ENCODE measurements at regions not wholly inside any gene's neighbourhood (a gene's known extent, or its start where the extent isn't known, plus 50 kb on each side); places are given as distances from the start of the nearest gene placed in this dataset.

DNA sequence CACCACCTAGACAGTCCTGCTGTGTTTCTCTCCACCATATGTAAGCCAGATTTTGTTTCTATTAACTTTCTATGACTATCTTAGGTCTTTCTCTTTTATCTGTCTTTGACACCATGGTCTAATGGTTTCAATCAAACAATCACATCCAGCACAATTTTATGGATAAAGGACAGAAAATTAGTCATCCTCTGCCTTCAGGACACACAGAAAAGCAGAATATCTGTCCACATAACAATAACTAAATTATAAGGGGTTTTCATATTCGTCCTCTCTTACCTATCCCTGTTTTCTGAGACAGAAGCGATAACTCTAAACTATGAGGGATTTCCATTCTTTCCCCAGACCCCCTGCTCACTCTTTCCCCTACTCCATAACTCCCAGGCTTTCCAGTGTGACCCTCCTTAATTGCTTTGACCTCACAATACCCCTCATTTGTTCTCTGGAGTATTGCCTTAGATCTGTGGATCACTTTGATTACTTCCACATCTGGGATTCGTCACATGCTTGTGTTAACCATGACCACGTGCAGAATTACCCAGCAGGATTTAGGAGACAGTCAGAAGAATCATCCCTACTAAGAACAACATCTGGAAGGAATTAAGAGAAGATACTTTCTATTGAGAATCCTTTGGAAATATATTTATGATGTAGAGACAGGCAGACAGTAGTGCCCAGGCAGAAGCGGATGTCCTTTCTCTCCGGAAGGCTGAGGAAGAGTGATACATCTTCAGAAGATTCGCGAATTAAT lies 108.2 kb upstream of the GREM2 start:
- TF ChIP-seq, protein P1, sequence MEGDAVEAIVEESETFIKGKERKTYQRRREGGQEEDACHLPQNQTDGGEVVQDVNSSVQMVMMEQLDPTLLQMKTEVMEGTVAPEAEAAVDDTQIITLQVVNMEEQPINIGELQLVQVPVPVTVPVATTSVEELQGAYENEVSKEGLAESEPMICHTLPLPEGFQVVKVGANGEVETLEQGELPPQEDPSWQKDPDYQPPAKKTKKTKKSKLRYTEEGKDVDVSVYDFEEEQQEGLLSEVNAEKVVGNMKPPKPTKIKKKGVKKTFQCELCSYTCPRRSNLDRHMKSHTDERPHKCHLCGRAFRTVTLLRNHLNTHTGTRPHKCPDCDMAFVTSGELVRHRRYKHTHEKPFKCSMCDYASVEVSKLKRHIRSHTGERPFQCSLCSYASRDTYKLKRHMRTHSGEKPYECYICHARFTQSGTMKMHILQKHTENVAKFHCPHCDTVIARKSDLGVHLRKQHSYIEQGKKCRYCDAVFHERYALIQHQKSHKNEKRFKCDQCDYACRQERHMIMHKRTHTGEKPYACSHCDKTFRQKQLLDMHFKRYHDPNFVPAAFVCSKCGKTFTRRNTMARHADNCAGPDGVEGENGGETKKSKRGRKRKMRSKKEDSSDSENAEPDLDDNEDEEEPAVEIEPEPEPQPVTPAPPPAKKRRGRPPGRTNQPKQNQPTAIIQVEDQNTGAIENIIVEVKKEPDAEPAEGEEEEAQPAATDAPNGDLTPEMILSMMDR (conservative IDR thresholded peaks at IDR 0.05 in 1 of 2, IDR thresholded peaks at IDR 0.05 in 1 of 2; ENCODE audit: low read depth in 1 of 2, low read length in 2 of 2), result no peak
- no peak for TF ChIP-seq EZH2 (IDR thresholded peaks at IDR 0.05; ENCODE audit: low read length, missing control alignments)

Data from fibroblast of lung (primary cell).